Natural killer cell (primary cell): ENCODE measurements at regions not wholly inside any gene's neighbourhood (a gene's known extent, or its start where the extent isn't known, plus 50 kb on each side); places are given as distances from the start of the nearest gene placed in this dataset.

ENCODE experiments used
- ATAC-seq, 3 donors: fragments of 150-1000 bp in 2 of 3; fragments of 200-7000 bp in 1 of 3; cut with Tn5 transposase; 1 replicate in 1 of 3; 2 replicates in 2 of 3; pipeline ENCODE4 v1.10.0; 2021; ENCODE audit warnings: mild to moderate bottlenecking in 2 of 3, moderate library complexity in 2 of 3
- DNase-seq, 2 donors: peaks; one replicate each; pipeline versions ENCODE4 v3.0.0 to v3.0.0-alpha.2; 2013 to 2021; ENCODE audit warnings: mixed read lengths in 1 of 2
- H3K27ac ChIP-seq: one replicate; pipeline ENCODE4 v1.5.1; 2013; ENCODE audit warnings: mild to moderate bottlenecking, low read length
- H3K27me3 ChIP-seq: one replicate; pipeline ENCODE4 v1.6.1; 2013; ENCODE audit warnings: low read length; ENCODE audit not compliant: control insufficient read depth, insufficient read depth
- H3K36me3 ChIP-seq: one replicate; pipeline ENCODE4 v1.6.1; 2013; ENCODE audit warnings: low read length; ENCODE audit not compliant: control insufficient read depth, insufficient read depth
- H3K4me1 ChIP-seq: one replicate; pipeline ENCODE4 v1.6.1; 2013; ENCODE audit warnings: low read length; ENCODE audit not compliant: control insufficient read depth, insufficient read depth
- H3K4me3 ChIP-seq: one replicate; pipeline ENCODE4 v1.5.1; 2013; ENCODE audit warnings: low read length
- H3K9me3 ChIP-seq: one replicate; pipeline ENCODE4 v1.6.1; 2013; ENCODE audit warnings: low read length; ENCODE audit not compliant: control insufficient read depth, insufficient read depth
- H3K27ac Mint-ChIP-seq, 2 donors: one replicate each; pipeline ENCODE4 v1.8.0; 2022; ENCODE audit warnings: mild to moderate bottlenecking in 2 of 2, mixed read lengths in 2 of 2, moderate library complexity in 1 of 2
- H3K27me3 Mint-ChIP-seq, 2 donors: one replicate each; pipeline ENCODE4 v1.8.0; 2022; ENCODE audit warnings: low read depth in 2 of 2, mixed read lengths in 2 of 2
- H3K36me3 Mint-ChIP-seq: one replicate; pipeline ENCODE4 v1.8.0; 2022; ENCODE audit warnings: mixed read lengths
- H3K4me1 Mint-ChIP-seq, 2 donors: one replicate each; pipeline ENCODE4 v1.8.0; 2022; ENCODE audit warnings: mixed read lengths in 2 of 2
- H3K4me3 Mint-ChIP-seq: one replicate; pipeline ENCODE4 v1.8.0; 2022; ENCODE audit warnings: mild to moderate bottlenecking, moderate library complexity, mixed read lengths
- H3K9me3 Mint-ChIP-seq, 2 donors: one replicate each; pipeline ENCODE4 v1.8.0; 2022; ENCODE audit warnings: mixed read lengths in 2 of 2
- WGBS: methylation state at CpG from one replicate; pipeline ENCODE4 v1.1.7; 2013; ENCODE audit warnings: missing lambda C conversion rate; ENCODE audit not compliant: insufficient coverage; 5-methylcytosine and 5-hydroxymethylcytosine counted together
- intact Hi-C: fragments of 100-400 bp; cut with micrococcal nuclease; formaldehyde crosslinking; loops from one replicate; pipeline ENCODE4 v1.14.2; 2022
- TF ChIP-seq, protein P1 (sequence below): fragments of 200-600 bp; IDR thresholded peaks from one replicate; pipeline ENCODE4 v1.8.0; 2022; ENCODE audit warnings: antibody characterized with exemption

DNA sequence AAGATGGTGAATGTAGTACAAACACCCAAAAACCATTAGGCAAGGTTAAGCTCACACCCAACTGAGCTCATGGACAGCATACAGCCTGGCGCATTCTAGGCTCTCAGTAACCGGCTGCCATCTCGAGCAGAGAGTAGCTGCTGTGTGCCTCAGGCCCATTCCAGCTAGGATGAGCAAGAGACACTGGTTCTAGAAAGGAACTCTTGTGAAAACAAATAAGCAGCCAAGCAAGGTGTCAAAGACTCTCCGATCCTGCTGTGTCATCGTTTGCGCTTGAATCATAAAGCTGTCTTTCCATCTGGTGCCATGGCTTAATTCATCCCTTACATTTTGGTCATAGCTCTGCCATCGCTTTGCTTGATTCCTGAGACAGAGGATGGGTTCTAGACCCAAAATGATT lies 135.4 kb upstream of the MSX2 start:
- intact Hi-C loops, result no loop called here
- ATAC-seq, result no peak
- Histone ChIP-seq H3K4me1 (no peaks in the 10 kb centered on the region), H3K27me3 (no peaks in the 10 kb centered on the region), H3K4me3 (no peak overlapping the region), H3K36me3 (no peaks in the 10 kb centered on the region), H3K27ac (no peak overlapping the region), H3K9me3 (no peaks in the 10 kb centered on the region)
- TF ChIP-seq, protein P1, sequence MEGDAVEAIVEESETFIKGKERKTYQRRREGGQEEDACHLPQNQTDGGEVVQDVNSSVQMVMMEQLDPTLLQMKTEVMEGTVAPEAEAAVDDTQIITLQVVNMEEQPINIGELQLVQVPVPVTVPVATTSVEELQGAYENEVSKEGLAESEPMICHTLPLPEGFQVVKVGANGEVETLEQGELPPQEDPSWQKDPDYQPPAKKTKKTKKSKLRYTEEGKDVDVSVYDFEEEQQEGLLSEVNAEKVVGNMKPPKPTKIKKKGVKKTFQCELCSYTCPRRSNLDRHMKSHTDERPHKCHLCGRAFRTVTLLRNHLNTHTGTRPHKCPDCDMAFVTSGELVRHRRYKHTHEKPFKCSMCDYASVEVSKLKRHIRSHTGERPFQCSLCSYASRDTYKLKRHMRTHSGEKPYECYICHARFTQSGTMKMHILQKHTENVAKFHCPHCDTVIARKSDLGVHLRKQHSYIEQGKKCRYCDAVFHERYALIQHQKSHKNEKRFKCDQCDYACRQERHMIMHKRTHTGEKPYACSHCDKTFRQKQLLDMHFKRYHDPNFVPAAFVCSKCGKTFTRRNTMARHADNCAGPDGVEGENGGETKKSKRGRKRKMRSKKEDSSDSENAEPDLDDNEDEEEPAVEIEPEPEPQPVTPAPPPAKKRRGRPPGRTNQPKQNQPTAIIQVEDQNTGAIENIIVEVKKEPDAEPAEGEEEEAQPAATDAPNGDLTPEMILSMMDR, result no peak
- H3K27ac Mint-ChIP-seq, result no peak overlapping the region
- DNase-seq, result no peak
- H3K36me3 Mint-ChIP-seq, result no peaks in the 10 kb centered on the region
- 90% methylated on average over 7 of the region's 7 CpGs for WGBS
- H3K27me3 Mint-ChIP-seq, result peaks cover 3 to 7% of the 10 kb centered on the region in 2 donors
- H3K4me1 Mint-ChIP-seq, result no peaks in the 10 kb centered on the region
- H3K9me3 Mint-ChIP-seq, result no peaks in the 10 kb centered on the region
- no peak overlapping the region for H3K4me3 Mint-ChIP-seq

DNA sequence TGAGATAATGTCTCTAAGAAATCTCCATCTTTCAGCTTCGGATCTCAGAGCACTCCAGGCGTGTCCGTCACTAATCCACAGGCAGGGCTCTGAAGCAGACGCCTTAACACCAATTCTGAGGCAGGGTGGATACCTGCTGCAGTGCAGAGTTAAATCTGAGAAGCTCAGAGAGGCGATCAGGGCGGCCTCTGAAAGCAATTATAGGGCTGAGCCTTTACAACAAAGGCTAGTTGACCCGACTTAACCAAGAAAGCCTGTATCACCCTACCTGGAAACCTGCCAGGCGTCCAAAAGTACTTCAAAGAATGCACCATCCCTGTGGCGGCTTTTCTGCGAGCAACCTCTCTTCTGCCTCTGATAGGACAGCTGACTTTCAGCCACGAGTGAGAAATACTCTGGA lies 134.8 kb upstream of the MSX2 start:
- no peaks in the 10 kb centered on the region for H3K27me3 ChIP-seq
- no peak overlapping the region for H3K27ac ChIP-seq
- DNase-seq (no peak), ATAC-seq (no peak)
- peaks cover 0 to 7% of the 10 kb centered on the region in 2 donors for H3K27me3 Mint-ChIP-seq
- H3K9me3 Mint-ChIP-seq, result no peaks in the 10 kb centered on the region
- H3K4me1 Mint-ChIP-seq, result no peaks in the 10 kb centered on the region
- no peaks in the 10 kb centered on the region for H3K36me3 ChIP-seq
- H3K4me1 ChIP-seq, result no peaks in the 10 kb centered on the region
- TF ChIP-seq, protein P1, result no peak
- no peak overlapping the region for H3K4me3 Mint-ChIP-seq
- H3K9me3 ChIP-seq, result no peaks in the 10 kb centered on the region
- 59% methylated on average over 11 of the region's 11 CpGs for WGBS
- no peaks in the 10 kb centered on the region for H3K36me3 Mint-ChIP-seq
- no peak overlapping the region for H3K27ac Mint-ChIP-seq
- H3K4me3 ChIP-seq, result no peak overlapping the region
- intact Hi-C loops, result no loop called here

DNA sequence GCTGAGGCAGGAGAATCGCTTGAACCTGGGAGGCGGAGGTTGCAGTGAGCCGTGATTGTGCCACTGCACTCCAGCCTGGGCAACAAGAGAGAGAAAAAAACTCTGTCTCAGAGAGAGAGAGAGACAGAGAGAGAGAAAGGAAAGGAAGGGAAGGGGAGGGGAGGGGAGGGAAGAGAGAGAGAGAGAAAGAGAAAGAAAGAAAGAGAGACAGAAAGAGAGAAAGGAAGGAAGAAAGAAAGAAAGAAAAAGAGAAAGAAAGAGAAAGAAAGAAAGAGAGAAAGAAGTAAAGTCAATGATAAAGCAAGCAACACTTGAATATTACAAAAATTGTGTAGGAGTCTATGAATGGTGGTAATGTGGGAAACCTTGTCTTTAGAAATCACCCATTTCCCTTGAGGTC lies 133.6 kb upstream of the MSX2 start:
- H3K4me3 ChIP-seq, result no peak overlapping the region
- DNase-seq, result no peak
- H3K9me3 ChIP-seq, result no peaks in the 10 kb centered on the region
- no peak for ATAC-seq
- intact Hi-C loops, result no loop called here
- H3K27me3 ChIP-seq, result no peaks in the 10 kb centered on the region
- H3K4me1 Mint-ChIP-seq, result no peaks in the 10 kb centered on the region
- H3K27me3 Mint-ChIP-seq, result peaks cover 0 to 7% of the 10 kb centered on the region in 2 donors
- TF ChIP-seq, protein P1, result no peak
- H3K36me3 Mint-ChIP-seq, result no peaks in the 10 kb centered on the region
- H3K27ac ChIP-seq, result no peak overlapping the region
- no peaks in the 10 kb centered on the region for H3K4me1 ChIP-seq
- no peak overlapping the region for H3K4me3 Mint-ChIP-seq
- no peaks in the 10 kb centered on the region for H3K36me3 ChIP-seq
- WGBS, result 79% methylated on average over 3 of the region's 3 CpGs
- H3K9me3 Mint-ChIP-seq, result no peaks in the 10 kb centered on the region
- H3K27ac Mint-ChIP-seq, result no peak overlapping the region

DNA sequence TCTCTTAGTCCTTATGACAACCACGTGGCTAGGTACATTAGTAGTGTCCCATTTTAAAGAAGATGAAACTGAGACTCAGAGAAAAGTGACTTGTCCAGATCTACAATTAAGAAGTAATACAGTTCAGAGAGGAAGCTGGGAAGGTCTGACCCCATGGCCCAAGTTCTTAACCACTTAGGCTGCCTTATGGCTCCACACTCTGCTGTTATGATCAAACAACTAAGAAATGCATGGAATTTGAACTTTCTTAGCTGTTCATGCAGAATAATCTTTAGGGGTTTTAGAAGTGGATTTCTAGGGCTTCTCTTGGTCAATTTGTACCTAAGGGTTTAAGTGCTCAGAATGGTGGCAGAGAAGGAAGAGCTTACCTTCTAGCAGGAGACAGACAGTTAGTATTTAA lies 128.0 kb upstream of the MSX2 start:
- Histone ChIP-seq H3K27me3 (no peaks in the 10 kb centered on the region), H3K4me1 (no peaks in the 10 kb centered on the region), H3K4me3 (no peak overlapping the region), H3K27ac (no peak overlapping the region), H3K9me3 (no peaks in the 10 kb centered on the region), H3K36me3 (no peaks in the 10 kb centered on the region)
- no peaks in the 10 kb centered on the region for H3K4me1 Mint-ChIP-seq
- H3K36me3 Mint-ChIP-seq, result no peaks in the 10 kb centered on the region
- 94% methylated on average over 1 of the region's 1 CpG for WGBS
- ATAC-seq (no peak), DNase-seq (no peak)
- H3K9me3 Mint-ChIP-seq, result no peaks in the 10 kb centered on the region
- H3K27ac Mint-ChIP-seq, result no peak overlapping the region
- H3K4me3 Mint-ChIP-seq, result no peak overlapping the region
- TF ChIP-seq, protein P1, result no peak
- H3K27me3 Mint-ChIP-seq, result peaks cover 3 to 4% of the 10 kb centered on the region in 2 donors
- intact Hi-C loops, result no loop called here
